ENCODE measurements at regions not wholly inside any gene's neighbourhood (a gene's known extent, or its start where the extent isn't known, plus 50 kb on each side); places are given as distances from the start of the nearest gene placed in this dataset.

DNA sequence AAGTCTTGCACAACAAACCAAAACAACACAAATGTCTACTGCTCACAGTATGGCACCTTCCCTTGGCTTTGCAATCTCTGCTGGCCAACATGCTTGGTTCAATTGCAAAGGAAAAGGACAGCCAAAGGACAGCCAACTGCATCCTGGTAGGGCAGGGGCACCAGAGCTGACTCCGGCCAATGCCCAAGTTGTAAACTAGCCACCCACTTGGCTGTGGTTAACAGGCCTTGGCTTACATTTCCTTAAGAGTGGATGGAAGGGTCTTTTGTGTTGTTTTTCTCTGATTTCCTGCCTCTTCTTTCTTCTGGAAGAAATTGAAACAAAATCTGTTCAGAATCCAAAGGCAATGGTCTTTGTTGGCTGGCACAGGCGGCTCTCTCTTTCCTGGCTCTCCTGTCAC is 119.1 kb upstream of the TRIB2 start:
- TF ChIP-seq CTCF (IDR thresholded peaks at IDR 0.05) (no peak), POLR2A (IDR thresholded peaks at IDR 0.05) (no peak)
